Activated CD4-positive, alpha-beta T cell treated with anti-CD3 and anti-CD28 coated beads, Interleukin-2, amount 50 U/mL, for 1 hour (primary cell): ENCODE measurements at regions not wholly inside any gene's neighbourhood (a gene's known extent, or its start where the extent isn't known, plus 50 kb on each side); places are given as distances from the start of the nearest gene placed in this dataset.
"Not testable (repeated sequence)": the region's sequence is repeated elsewhere in the genome, so short reads cannot be mapped to it uniquely, and the experiment has no call there.

Experiments used
- DNase-seq: peaks from one replicate; pipeline ENCODE4 v3.0.0-alpha.2; 2020

DNA sequence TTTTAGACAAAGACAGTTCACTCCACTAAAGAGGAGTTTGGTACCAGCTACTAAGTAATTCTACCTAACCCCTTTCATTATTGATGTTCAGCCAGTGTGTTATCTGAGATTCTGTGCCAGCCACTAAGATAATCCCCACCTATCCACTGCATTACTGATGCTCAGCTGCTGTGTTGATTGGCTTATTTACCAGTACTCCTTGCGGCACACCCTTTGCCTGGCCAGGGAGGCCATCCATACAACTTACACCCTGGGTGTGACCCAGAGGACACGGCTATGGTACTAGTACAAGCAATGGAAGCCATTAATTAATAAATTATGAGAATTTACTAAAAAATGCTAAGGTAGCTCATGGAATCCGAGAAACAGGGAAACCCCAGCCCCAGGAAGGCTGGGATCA, 290.7 kb upstream of the CTNNB1 start:
- DNase-seq, result no peak

DNA sequence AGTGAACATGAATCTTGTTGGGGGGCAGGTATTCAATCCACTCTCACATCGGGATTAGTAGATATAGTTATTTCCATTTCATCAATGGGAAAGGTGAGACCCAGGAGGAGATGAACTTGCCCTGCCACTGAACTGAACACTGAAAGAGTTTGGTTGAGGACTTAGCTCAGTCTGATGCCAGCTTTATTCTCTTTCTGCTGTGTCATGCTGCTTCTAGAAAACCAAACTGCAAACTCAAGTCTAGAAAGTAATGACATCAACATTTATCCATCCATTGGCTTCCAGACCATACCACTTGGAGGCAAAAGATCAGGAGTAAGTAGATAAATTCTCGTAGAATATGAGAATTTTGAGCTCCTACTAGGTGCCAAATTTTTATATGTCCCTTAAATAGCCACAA, 288.0 kb upstream of the CTNNB1 start:
- no peak for DNase-seq

DNA sequence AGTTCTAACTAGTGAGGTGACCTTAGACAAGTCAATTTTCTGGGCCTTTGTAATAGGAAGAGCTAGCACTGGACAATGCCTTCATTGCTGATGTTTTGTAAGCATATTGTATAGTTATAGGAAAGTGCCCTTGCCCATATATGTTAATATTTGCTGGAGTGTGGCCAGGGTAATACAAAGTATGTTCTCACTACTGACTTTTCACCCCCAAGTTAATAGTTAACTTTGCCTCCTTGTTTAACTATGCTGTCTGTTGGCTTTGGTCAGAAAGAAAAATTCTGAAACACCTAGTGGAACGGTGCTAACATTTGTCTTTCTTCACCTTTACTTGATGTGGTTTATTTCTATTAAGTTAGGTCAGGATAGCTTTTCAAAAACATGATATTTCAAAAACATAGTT, 287.4 kb upstream of the CTNNB1 start:
- no peak for DNase-seq

DNA sequence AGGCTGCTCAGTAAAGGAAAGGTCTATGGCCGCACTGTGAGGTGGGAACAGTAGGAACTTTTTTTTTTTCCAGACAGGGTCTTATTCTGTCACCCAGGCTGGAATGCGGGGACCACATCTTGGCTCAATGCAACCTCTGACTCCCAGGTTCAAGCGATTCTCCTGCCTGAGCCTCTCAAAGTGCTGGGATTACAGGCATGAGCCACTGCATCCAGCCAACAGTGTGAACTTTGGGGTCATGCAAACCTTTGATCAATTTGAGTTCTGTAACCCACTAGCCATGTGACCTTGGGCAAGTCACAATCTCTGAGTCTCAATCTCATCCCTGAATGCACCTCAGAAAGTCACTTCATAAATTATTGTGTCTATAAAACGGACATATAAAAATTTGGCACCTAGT, 286.8 kb upstream of the CTNNB1 start:
- DNase-seq, result no peak

DNA sequence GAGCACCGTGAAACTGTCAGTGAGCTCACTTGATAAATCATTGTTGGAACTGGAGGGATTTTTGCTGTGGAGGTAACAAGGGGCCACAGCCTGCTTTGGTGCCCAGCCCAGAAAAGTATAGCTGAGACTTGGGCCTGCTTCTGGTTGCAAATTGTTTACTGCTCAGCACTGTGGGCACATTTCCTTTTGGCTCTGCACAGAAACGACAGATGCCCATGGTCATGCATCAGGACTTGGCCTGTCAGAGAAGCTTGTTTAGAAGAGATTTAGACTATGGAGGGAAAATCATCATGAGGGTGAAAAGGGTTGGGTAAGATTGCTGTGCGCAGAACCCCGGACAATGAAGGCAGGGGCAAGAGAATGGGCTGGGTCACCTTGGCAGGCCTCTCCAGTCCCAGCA, 286.1 kb upstream of the CTNNB1 start:
- no peak for DNase-seq

DNA sequence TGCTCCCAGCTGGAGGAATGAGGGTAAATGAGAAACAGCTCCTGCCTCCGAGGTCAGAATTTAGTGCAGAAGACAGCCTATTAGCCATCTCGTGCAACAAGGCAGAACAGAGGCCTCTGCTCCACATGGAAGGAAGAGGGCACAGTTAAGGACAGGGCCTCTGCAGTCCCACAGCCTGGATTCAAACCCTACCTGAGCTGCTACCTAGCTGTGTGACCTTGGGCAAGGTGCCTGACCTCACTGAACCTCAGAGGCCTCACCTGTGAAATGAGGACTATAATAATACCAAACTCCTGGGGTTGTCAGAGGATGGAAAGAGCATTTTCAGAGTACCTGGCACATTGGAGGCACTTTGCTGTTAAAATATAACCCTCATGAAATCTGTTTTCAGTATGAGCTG, 285.7 kb upstream of the CTNNB1 start:
- DNase-seq, result no peak

DNA sequence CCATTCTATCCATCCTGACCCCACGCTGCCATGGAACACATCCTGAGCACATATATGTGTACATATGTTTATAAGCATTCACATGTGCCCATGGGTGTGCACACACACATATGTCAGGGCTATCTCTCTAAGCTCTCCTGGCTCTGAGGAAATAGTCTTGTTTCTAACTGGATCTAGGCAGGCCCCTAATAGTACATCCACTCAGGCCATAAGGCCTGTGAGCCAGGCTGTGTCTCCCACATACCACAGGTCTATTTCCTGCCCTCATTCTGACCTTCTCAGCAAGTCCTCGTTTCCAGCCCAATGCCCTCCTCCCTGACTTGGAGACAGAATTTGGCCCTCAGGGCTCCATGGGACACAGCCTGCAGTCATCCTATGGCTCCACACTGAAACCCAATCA, 284.8 kb upstream of the CTNNB1 start:
- no peak for DNase-seq

DNA sequence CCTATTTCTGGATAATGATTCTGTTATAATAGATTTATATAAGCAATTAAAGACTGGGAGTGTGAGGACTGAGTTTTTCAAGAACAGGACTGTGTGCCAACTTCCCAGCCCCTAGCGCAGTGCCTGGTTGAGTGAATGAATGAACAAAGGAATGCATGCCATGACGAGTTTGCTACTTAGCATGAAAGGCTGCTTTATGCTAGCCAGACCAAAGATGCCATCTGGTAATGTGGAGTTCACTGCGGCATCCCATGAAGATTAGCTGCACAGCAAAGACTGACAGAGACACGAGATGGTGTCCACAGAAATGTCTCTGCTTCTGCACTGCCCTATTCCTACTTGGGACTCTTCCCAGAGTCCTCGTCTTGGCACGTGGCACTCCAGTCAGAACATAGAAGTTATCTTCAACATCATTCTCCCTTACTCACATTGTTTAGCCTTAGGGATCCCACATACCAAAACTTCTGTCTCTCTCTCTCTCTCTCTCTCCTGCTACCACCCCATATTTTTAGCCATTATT, 283.9 kb upstream of the CTNNB1 start:
- DNase-seq, result no peak

DNA sequence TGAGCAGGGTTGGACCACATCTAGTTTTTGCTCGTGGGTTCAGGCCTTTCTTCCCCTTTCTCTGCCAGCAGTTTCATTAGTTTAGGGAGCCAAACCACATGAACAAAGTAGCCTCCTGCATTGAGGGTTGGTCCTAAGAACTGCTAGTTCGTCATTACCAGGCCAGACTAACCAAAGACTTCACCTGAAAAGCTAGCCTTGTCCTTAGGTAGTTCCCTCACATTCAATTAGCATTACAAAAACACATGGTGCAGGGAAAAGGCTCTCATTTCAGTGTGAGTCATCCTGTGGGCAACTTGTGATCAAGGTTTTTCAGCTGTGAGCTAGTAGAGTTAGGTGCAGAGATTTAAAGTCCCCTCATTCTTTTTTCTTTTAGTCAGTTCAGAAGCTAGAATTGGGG, 279.3 kb upstream of the CTNNB1 start:
- no peak for DNase-seq

DNA sequence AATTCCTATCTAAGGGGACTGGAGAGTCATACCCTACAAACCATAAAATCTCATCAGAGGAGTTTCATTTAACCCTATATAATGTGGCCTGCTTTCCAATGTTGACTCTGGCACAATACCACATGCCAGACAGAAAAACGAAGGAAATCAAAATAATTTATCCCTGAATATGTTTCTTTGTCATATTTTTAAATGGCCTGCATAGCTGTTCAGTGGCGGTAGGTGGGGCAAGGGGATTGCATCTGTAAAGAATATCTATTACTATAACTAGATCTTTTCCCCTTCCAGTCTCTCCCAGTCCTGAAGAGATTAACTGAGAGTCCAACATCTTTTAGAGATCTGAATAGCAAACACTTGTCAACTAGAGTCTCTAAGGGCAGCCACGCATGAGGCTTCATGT, 278.1 kb upstream of the CTNNB1 start:
- DNase-seq, result no peak

DNA sequence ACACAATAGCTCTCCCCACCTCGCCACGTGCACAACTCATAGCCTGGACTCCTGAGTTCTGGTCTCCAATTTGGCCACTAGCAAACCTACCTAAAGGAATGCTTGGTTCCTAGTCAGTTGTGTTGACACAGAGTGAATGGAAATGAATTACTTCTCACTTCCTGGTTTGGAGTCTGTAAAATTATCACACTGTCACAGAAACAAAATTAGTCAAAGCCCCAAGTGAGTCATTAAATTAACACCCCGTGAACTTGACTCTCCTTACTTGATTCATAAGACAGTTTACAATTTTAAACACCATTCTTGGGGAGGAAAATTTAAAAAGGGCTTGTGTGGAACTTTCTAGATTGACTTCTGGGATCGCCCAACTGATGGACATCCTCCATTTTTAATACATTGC, 276.2 kb upstream of the CTNNB1 start:
- no peak for DNase-seq

DNA sequence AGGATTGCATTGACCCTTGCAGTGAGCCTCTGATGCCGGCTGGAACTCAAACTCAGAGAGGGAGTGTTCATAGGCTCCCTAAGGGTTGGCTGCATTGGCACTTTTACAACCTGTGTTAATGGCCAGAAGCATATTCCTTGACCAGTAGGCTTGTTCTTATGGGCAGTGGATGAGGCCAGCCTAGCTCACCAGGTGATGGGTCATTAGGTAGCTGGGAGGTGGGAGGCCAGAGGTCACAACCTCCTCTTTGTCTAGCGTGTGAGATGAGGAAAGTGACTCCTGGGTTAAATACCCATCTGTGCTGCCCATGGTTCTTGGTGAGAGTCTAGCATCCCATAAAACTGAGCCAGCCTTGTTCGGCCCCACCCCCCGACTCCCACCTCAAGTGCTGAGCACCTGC, 275.7 kb upstream of the CTNNB1 start:
- no peak for DNase-seq

DNA sequence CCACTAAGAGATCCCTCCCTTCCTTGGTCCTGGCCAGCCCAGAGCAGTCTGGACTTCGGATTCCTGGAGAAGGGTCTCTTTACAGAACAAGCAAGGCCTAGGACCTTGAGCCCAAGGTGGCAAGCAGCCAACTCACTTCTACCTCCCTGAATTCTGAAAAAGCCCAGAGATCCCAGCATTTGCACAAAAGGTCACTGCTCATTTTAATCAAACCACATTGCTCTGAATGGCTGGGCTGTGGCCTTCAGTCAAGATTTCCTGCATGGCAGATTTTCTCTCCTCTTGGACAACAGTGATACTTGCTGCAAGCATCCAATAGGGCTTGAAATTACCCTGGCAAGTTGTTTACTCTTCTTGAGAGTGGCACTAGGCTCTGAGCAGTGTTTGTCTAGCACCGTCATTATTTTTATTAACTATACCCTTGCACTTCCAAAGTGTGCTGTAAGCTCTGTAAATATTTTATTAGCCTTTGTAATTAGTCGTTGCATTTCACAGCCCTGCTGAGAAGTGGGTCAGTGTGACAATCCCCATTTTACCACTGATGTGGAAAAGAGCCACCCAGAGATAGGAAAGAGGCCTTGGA, 274.7 kb upstream of the CTNNB1 start:
- no peak for DNase-seq

DNA sequence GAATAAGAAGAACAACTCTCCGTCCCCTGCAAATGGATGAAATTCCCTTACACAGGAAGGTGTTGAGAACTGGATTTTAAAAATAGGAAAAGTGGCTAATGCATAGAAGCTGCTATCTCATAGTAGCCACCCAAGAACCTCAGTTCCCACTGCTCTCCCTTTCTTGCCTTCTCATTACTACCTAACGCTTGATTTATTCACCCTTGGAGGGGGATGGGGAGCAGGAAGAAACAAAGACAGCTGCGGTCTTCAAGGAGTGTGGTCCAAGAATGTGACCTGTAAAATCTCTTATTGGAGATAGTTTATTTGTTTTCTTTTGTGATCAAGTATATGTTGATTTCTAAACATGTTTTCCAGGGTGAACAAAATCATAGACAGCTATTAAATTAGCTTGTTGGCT, 274.1 kb upstream of the CTNNB1 start:
- DNase-seq, result no peak

DNA sequence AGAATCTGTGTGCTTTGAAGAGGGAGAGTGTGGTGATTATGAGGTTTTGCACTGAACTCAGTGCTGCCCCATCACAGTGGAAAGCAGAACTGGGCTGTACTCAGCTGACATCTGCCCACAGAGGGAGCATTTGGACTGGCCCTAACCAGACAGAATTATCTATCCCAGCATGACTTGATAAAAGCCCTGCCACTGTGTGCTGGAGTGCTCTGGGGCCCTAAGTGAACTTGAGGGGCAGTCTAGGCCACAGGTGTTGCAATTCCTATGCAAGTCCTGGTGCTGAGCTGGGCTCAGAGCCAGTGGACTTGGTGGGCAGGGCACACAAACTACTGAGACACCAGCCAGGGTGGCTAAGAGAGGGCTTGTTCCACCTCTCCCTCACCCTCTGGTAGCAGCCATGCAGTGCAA, 269.2 kb upstream of the CTNNB1 start:
- DNase-seq, result no peak

DNA sequence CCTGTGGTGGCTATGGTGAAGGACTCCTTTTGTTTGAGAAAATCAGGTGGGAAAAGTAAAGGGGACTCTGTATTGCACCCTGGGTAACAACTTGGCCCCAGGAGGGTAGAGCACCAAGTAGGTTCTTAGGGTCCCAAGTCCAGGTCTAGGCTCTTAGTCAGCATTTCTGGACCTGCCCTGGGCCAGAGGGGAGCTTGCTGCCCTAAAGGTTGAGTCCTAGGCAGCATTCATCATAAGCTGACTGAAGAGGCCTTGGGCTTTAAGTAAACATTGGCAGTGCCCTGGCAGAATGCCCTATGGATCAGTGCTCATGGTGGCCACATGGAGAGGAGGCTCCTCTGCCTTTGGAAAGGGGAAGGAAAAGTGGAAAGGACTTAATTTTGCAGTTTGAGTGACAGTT, 268.5 kb upstream of the CTNNB1 start:
- no peak for DNase-seq

DNA sequence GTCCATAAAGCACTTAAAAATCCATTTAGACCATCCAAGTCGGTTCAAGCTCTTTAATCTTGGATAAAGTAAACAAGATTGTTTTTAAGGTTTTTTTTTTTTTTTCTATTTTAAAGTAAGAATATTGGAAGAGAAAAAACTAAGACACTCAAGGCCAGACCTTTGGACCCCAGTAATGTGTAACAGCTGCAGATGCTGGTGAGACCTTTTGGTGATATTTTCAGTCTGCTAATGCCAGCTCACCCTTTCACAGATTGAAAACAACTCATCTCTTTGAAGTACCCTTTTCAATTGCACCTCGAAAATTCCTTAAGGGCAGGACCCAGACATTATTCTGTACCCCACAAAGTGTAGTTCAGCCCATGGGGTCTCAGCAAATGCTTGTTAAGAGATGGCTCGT, 260.7 kb upstream of the CTNNB1 start:
- DNase-seq, result no peak

DNA sequence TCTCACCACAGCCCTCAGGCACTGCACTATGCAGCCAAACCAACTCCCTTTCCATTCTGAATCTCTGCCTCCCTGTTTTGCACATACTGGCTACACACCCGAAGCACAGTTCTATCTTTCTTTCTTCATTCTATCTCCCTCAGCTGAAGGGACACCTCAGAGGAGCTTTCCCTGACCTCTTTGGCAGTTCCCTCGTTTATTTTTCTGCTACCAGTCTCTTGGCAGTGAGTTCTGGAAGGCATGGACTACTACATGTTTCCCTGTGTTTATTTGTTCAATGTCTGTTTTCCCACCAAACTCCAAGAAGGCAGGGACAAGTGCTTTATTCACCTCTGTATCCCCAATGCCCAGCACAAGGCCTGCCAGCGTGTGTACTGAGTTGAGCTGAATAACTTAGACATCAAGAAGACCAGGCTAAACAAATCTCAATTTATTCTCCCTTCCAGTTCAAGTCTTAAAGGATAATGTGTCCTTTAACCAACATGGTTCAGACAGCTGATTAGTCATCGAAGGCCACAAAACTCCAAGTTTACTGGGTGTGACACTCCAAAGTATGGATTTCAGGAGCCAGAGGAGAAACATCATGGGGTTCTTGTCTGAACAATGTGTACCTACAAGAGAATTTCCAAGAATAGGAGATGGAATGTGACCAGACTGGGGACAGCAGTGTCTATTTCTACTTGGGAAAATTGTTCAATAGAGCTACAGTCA, 260.1 kb upstream of the CTNNB1 start:
- DNase-seq, result no peak

DNA sequence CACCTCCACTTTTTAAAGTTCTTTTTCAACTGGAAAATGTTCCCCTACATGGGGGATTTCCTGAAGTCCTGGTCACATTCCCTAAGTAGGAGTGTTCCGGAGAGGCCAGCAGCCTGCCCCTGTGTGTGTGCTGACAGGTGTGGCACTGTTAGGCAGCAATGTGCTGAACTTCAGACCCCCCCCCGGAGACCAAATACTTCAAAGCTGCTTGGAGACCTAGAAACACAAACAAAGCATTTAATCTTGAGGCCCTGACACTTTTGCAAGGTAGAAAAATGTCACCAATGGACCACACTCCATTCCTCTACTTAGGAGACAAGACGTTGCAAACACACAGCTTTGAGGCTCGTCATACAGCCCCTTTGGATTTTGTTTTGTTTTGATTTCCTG, 259.6 kb upstream of the CTNNB1 start:
- DNase-seq, result no peak

DNA sequence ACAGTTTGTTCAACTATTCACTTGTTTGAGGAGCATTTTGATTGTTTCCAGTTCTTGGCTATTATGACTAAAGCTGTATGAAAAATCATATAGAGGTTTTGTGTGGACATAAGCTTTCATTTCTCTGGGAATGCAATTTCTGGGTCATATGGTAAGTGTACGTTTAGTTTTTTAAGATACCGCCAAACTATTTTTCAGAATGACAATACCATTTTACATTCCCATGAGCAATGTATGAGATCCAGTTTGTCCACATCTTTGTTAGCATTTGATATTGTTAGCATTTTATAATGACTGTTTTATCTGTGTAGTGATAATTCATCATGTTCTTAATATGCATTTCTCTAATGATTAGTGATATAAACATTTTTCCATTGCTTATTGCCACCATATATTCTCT, 258.7 kb upstream of the CTNNB1 start:
- no peak for DNase-seq

DNA sequence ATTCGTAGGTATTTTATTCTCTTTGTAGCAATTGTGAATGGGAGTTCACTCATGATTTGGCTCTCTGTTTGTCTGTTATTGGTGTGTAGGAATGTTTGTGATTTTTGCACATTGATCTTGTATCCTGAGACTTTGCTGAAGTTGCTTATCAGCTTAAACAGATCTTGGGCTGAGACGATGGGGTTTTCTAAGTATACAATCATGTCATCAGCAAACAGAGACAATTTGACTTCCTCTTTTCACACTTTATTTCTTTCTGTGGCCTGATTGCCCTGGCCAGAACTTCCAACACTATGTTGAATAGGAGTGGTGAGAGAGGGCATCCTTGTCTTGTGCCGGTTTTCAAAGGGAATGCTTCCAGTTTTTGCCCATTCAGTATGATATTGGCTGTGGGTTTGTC, 252.3 kb upstream of the CTNNB1 start:
- not testable (repeated sequence) for DNase-seq

DNA sequence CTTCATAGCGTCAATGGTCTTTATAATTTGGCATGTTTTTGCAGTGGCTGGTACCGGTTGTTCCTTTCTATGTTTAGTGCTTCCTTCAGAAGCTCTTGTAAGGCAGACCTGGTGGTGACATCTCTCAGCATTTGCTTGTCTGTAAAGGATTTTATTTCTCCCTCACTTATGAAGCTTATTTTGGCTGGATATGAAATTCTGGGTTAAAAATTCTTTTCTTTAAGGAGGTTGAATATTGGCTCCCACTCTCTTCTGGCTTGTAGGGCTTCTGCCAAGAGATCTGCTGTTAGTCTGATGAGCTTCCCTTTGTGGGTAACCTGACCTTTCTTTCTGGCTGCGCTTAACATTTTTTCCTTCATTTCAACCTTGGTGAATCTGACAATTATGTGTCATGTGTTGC, 250.0 kb upstream of the CTNNB1 start:
- DNase-seq, result not testable (repeated sequence)

DNA sequence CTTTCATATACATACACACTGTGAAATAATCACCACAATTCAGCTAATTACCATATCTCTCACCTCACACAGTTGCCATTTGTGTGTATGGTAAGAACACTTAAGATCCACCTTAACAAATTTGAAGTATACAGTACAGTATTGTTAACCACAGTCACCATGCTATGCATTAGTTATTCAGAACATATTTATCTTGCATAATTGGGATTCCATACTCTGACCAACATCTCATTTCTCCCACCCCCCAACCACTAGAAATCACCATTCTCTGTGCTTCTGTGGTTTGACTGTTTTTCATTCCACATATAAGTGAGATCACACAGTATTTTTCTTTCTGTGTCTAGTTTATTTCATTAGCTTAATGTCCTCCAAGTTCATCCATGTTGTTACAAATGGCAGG, 247.7 kb upstream of the CTNNB1 start:
- DNase-seq, result no peak

DNA sequence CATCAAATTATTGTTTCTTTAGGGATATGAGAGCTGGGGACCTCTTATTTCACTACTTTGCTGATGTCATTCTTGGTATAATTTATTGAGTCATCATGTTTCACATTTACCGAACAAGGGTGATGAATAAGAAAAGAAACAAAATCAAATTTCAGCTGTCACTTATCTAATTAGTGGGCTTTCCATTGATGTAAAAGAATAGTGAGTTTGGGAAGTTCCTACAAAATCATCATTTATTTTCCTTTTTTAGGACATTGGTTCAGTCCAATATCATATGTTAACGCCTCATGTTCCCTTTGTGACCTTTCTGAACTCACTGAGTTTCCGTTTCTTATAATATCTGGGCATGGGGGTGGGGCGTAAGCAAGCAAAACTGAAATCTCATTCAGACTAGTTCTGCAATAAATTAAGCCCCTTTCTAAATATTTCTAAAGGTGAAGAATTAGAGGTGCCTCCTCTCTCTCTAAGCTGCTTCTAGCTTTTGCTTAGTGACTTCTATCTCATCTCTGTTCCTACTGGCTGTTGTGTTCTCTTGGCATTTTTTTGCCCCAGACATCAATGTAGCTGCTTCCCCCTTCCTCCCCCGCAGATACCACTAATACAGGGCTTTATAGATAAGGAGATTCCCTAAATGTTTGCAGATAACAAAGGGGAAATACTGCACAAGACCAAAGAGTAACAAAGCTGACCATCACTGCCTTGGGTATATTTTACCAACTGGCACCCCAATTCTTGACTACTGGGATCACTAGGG, 238.0 kb upstream of the CTNNB1 start:
- no peak for DNase-seq
